MM.1S (cell line): ENCODE measurements at regions not wholly inside any gene's neighbourhood (a gene's known extent, or its start where the extent isn't known, plus 50 kb on each side); places are given as distances from the start of the nearest gene placed in this dataset.

Experiments used
- DNase-seq: peaks from one replicate; pipeline ENCODE4 v3.0.0-alpha.2; 2015
- H2AFZ ChIP-seq: fragments of 300-600 bp; sonication (generic); 2 replicates; pipeline ENCODE4 v1.6.0; 2016; ENCODE audit warnings: antibody characterized with exemption, low read length
- H3F3A ChIP-seq: fragments of 300-600 bp; sonication (generic); 2 replicates; pipeline ENCODE4 v1.6.1; 2016; ENCODE audit warnings: mild to moderate bottlenecking, antibody characterized with exemption, low read length, moderate library complexity, mixed read lengths; ENCODE audit not compliant: insufficient read depth
- H3K27ac ChIP-seq: fragments of 300-600 bp; sonication (generic); 2 replicates; pipeline ENCODE4 v1.5.1; 2016; ENCODE audit warnings: mild to moderate bottlenecking, low read length
- H3K27me3 ChIP-seq: fragments of 300-600 bp; sonication (generic); replicated peaks from 2 replicates; pipeline ENCODE4 v1.6.0; 2016; ENCODE audit warnings: low read length; ENCODE audit not compliant: insufficient read depth
- H3K36me3 ChIP-seq: fragments of 300-600 bp; sonication (generic); replicated peaks from 2 replicates; pipeline ENCODE4 v1.6.1; 2016; ENCODE audit warnings: mild to moderate bottlenecking, low read length, mixed read lengths; ENCODE audit not compliant: insufficient read depth
- H3K4me1 ChIP-seq: fragments of 300-600 bp; sonication (generic); 2 replicates; pipeline ENCODE4 v1.6.1; 2016; ENCODE audit warnings: low read length, mixed read lengths
- H3K4me2 ChIP-seq: fragments of 300-600 bp; sonication (generic); 2 replicates; pipeline ENCODE4 v1.6.0; 2016; ENCODE audit warnings: low read depth, low read length
- H3K4me3 ChIP-seq: fragments of 300-600 bp; sonication (generic); 2 replicates; pipeline ENCODE4 v1.5.1; 2016; ENCODE audit warnings: low read length, mixed read lengths
- H3K79me2 ChIP-seq: fragments of 300-600 bp; sonication (generic); 2 replicates; pipeline ENCODE4 v1.6.1; 2016; ENCODE audit warnings: mixed run types, low read length, mixed read lengths
- H3K9ac ChIP-seq: fragments of 300-600 bp; sonication (generic); 2 replicates; pipeline ENCODE4 v1.6.1; 2016; ENCODE audit warnings: low read length, mixed read lengths
- H3K9me2 ChIP-seq: fragments of 300-600 bp; sonication (generic); replicated peaks from 2 replicates; pipeline ENCODE4 v1.6.1; 2016; ENCODE audit warnings: mild to moderate bottlenecking, low read length, mixed read lengths; ENCODE audit not compliant: insufficient read depth
- H3K9me3 ChIP-seq: fragments of 300-600 bp; sonication (generic); replicated peaks from 2 replicates; pipeline ENCODE4 v1.6.1; 2016; ENCODE audit warnings: mild to moderate bottlenecking, low read length, mixed read lengths; ENCODE audit not compliant: insufficient read depth
- H4K20me1 ChIP-seq: fragments of 300-600 bp; sonication (generic); 2 replicates; pipeline ENCODE4 v1.6.1; 2016; ENCODE audit warnings: mild to moderate bottlenecking, low read length, moderate library complexity, mixed read lengths; ENCODE audit not compliant: insufficient read depth
- EZH2 ChIP-seq: fragments of 300-600 bp; sonication (generic); optimal IDR thresholded peaks from 2 replicates; pipeline ENCODE3; 2017; ENCODE audit warnings: low read depth, mild to moderate bottlenecking, antibody characterized with exemption, low read length, mixed read lengths
- EZH2phosphoT487 ChIP-seq: fragments of 300-600 bp; sonication (generic); IDR thresholded peaks from 2 replicates; pipeline ENCODE4 v1.6.1; 2018; ENCODE audit warnings: antibody characterized with exemption, low read length
- TF ChIP-seq, protein P1 (sequence below): fragments of 300-600 bp; sonication (generic); IDR thresholded peaks from 2 replicates; pipeline ENCODE4 v1.5.1; 2016; ENCODE audit warnings: antibody characterized with exemption, low read length, mixed read lengths

DNA sequence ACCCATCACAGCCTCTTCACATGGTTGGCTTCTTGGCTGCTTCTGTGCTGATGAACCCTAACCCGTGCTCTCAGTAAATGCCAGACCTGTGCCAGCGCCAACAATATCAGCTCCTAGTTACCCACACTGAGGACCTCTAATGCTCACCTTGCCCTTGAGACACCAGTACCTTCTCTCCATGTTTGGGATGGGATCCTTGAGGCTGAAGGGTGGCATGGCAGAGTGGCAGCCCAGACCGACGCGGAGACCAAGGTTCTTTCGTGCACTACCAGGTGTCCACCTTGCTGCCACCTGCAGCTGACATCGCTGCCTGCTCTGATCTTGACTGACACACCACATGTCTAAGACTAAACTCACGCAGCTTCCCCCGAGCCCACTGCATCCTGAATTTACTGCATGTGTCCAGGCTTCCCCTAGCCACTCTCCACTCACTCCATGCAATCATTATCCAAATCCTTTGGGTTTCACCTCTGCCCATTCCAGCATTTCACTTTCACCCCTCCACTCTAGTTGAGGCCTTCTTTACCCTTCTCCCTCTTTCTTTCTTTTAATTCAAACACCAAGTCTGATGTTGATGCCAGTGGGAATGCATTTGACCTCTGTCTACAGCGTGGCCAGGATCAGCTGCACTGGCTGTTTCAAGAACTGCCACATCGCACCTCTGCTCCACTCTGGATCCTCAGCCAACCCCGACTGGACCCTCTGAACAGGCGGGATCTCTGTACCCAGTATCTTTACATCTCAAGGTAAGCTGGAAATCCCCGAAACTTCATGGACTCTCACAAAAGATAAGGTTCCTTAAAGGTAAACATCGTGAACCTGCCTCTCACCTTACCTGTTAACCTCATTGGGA lies 294.9 kb downstream of the GLRX3 start:
- no peaks in the 10 kb centered on the region for H3K9me2 ChIP-seq
- no peaks in the 10 kb centered on the region for H3K36me3 ChIP-seq
- H3K79me2 ChIP-seq = no peaks in the 10 kb centered on the region
- H3F3A ChIP-seq = no peaks in the 10 kb centered on the region
- no peaks in the 10 kb centered on the region for H3K4me1 ChIP-seq
- no peak overlapping the region for H3K4me3 ChIP-seq
- DNase-seq = no peak
- H3K4me2 ChIP-seq = no peak overlapping the region
- H2AFZ ChIP-seq = no peak overlapping the region
- TF ChIP-seq, protein P1, sequence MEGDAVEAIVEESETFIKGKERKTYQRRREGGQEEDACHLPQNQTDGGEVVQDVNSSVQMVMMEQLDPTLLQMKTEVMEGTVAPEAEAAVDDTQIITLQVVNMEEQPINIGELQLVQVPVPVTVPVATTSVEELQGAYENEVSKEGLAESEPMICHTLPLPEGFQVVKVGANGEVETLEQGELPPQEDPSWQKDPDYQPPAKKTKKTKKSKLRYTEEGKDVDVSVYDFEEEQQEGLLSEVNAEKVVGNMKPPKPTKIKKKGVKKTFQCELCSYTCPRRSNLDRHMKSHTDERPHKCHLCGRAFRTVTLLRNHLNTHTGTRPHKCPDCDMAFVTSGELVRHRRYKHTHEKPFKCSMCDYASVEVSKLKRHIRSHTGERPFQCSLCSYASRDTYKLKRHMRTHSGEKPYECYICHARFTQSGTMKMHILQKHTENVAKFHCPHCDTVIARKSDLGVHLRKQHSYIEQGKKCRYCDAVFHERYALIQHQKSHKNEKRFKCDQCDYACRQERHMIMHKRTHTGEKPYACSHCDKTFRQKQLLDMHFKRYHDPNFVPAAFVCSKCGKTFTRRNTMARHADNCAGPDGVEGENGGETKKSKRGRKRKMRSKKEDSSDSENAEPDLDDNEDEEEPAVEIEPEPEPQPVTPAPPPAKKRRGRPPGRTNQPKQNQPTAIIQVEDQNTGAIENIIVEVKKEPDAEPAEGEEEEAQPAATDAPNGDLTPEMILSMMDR = no peak
- no peak for TF ChIP-seq EZH2phosphoT487
- no peaks in the 10 kb centered on the region for H3K27me3 ChIP-seq
- no peak overlapping the region for H3K27ac ChIP-seq
- H3K9ac ChIP-seq = no peak overlapping the region
- no peaks in the 10 kb centered on the region for H3K9me3 ChIP-seq
- no peaks in the 10 kb centered on the region for H4K20me1 ChIP-seq

DNA sequence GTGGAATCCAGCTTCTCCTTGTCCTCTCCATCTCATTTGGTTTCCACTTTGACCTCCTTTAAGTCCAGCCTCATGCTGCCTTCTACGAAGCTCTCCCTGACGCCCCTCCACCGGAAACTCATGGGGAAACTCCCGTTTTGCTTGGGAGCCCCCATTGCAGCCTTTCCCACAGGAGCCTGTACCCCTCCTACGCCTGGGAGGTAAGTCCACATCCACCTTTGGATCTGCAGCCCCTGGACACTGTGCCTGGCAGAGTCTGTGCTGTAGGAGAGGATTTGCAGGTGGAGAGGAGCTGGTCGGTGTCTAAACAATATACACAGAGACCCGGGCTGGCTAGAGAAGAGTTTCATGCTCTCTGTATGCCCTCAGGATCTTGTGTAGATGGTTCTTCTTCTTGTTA lies 296.1 kb downstream of the GLRX3 start:
- H3K4me1 ChIP-seq = no peaks in the 10 kb centered on the region
- H3K9ac ChIP-seq = no peak overlapping the region
- H3K4me2 ChIP-seq = no peak overlapping the region
- H3F3A ChIP-seq = no peaks in the 10 kb centered on the region
- no peaks in the 10 kb centered on the region for H3K36me3 ChIP-seq
- H3K4me3 ChIP-seq = no peak overlapping the region
- no peaks in the 10 kb centered on the region for H3K9me3 ChIP-seq
- no peaks in the 10 kb centered on the region for H3K79me2 ChIP-seq
- no peak for DNase-seq
- no peaks in the 10 kb centered on the region for H3K27me3 ChIP-seq
- H3K9me2 ChIP-seq = no peaks in the 10 kb centered on the region
- no peak for TF ChIP-seq EZH2phosphoT487
- TF ChIP-seq, protein P1 = no peak
- TF ChIP-seq EZH2 = no peak
- no peak overlapping the region for H3K27ac ChIP-seq
- H2AFZ ChIP-seq = no peak overlapping the region
- H4K20me1 ChIP-seq = no peaks in the 10 kb centered on the region

DNA sequence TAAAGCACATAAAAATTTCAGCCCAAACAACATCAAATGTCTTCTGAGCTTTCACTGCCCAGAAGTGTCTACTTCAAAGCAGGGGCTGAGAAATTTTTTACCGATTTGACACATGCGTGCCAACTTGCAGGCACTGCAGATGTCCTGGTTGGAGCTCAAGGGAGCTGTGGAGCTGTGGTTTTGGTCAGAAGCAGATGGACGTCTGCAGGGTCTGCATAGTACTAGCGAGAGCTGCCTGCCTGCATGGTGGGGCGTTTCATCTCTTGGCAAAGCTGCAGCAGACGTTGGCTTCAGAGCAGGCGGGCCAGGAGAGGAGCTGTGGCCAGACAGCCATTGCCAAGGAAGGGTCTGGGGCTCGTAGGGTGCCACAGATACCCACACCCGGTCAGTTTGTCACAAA lies 296.7 kb downstream of the GLRX3 start:
- no peak overlapping the region for H3K27ac ChIP-seq
- DNase-seq = no peak
- no peaks in the 10 kb centered on the region for H3K36me3 ChIP-seq
- H2AFZ ChIP-seq = no peak overlapping the region
- H3F3A ChIP-seq = no peaks in the 10 kb centered on the region
- H3K27me3 ChIP-seq = no peaks in the 10 kb centered on the region
- no peaks in the 10 kb centered on the region for H3K79me2 ChIP-seq
- TF ChIP-seq EZH2phosphoT487 (no peak), EZH2 (no peak)
- TF ChIP-seq, protein P1 = no peak
- no peak overlapping the region for H3K4me2 ChIP-seq
- no peak overlapping the region for H3K9ac ChIP-seq
- no peak overlapping the region for H3K4me3 ChIP-seq
- no peaks in the 10 kb centered on the region for H3K9me3 ChIP-seq
- no peaks in the 10 kb centered on the region for H3K4me1 ChIP-seq
- H3K9me2 ChIP-seq = no peaks in the 10 kb centered on the region
- no peaks in the 10 kb centered on the region for H4K20me1 ChIP-seq
